ENCODE measurements at regions not wholly inside any gene's neighbourhood (a gene's known extent, or its start where the extent isn't known, plus 50 kb on each side); places are given as distances from the start of the nearest gene placed in this dataset.

DNA sequence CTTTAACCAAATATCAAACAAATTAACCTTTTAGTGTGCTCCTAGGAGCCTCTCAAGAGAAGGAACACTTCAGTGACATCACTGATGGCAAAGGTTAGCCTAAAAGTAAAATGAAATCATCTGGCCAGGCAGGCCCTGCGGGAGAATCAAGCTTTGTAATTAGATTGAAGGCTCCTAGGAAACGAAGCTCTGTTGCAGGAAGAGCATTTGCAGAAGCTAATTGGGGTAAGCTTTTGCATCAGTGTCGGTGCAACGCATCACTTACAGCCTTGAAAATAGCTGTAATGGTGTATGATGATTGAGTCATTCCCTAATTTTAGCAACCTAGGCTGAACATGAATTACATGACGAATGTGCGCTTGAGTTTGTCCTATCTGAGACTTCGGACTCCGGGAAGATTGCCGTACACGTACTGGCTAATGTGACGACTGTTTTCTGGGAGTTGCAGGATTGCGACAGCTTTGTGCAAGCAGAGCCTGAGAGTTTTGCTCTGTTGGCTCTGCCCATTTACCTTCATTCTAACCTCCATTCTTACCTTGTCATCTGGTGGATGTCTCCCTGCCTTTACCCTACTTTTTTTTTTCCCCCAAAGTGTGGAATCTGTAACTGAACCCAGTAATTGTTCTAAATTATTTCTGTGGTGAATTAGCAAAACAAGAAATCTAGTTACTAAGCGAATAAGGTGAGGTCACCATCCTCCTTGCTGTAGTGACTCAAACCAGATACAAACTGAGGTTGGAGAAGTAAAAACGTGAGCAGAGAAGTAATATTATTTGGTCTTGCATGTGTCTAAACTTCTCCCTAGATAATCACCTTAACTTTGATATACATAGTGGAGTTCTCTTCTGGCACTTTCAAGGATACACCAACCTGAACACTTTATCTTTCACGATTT lies 675.9 kb upstream of the CITED2 start:
- no peaks in the 10 kb centered on the region for H3K9me3 ChIP-seq (ENCODE audit: control insufficient read depth in 2 of 2, low read length in 2 of 2)
- Mint-ChIP-seq H3K9me3 (peaks cover 0 to 4% (median 0%) of the 10 kb centered on the region in 7 donors), H3K27me3 (no peaks in the 10 kb centered on the region), H3K36me3 (no peaks in the 10 kb centered on the region), H3K27ac (no peak overlapping the region), H3K4me3 (no peak overlapping the region), H3K4me1 (no peaks in the 10 kb centered on the region)
- no peaks in the 10 kb centered on the region for H3K36me3 ChIP-seq (ENCODE audit: control insufficient read depth, insufficient read depth, low read length)
- no peak for ATAC-seq (ENCODE audit: low read depth in 2 of 2)
- H3K4me1 ChIP-seq (ENCODE audit: control insufficient read depth, insufficient read depth, low read length, poor library complexity, severe bottlenecking): no peaks in the 10 kb centered on the region
- H3K27me3 ChIP-seq (ENCODE audit: control insufficient read depth, insufficient read depth, low read length): no peaks in the 10 kb centered on the region
- no peak overlapping the region for H3K27ac ChIP-seq (ENCODE audit: insufficient read depth, low read length, poor library complexity, severe bottlenecking)
- no peak overlapping the region for H3K4me3 ChIP-seq (ENCODE audit: low read depth, low read length)
- no peak for DNase-seq

DNA sequence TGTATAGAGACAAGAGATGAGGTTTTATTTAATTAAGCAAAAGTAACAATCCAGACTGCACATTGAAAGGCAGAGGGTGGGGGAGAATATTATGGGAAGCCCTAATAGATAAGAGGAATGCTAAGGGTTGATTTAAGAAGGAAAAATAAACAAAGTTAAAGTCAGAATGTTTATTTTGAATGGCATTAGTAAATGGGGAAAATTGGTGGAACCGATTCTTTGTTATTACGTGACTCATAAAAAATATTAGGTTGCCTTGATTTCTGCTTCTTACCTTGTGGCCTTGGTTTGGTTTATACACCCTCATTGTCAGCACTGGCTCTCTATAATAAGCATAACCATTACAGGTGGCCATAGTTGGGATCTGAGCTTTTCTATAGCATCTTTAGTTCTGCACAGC lies 674.8 kb upstream of the CITED2 start:
- Mint-ChIP-seq H3K9me3 (peaks cover 0 to 1% (median 0%) of the 10 kb centered on the region in 7 donors), H3K27ac (no peak overlapping the region), H3K4me3 (no peak overlapping the region), H3K36me3 (no peaks in the 10 kb centered on the region), H3K4me1 (no peaks in the 10 kb centered on the region), H3K27me3 (no peaks in the 10 kb centered on the region)
- Histone ChIP-seq H3K4me1 (ENCODE audit: control insufficient read depth, insufficient read depth, low read length, poor library complexity, severe bottlenecking) (no peaks in the 10 kb centered on the region), H3K9me3 (ENCODE audit: control insufficient read depth in 2 of 2, low read length in 2 of 2) (no peaks in the 10 kb centered on the region), H3K27ac (ENCODE audit: insufficient read depth, low read length, poor library complexity, severe bottlenecking) (no peak overlapping the region), H3K4me3 (ENCODE audit: low read depth, low read length) (no peak overlapping the region), H3K27me3 (ENCODE audit: control insufficient read depth, insufficient read depth, low read length) (no peaks in the 10 kb centered on the region), H3K36me3 (ENCODE audit: control insufficient read depth, insufficient read depth, low read length) (no peaks in the 10 kb centered on the region)
- DNase-seq (no peak), ATAC-seq (ENCODE audit: low read depth in 2 of 2) (no peak)

DNA sequence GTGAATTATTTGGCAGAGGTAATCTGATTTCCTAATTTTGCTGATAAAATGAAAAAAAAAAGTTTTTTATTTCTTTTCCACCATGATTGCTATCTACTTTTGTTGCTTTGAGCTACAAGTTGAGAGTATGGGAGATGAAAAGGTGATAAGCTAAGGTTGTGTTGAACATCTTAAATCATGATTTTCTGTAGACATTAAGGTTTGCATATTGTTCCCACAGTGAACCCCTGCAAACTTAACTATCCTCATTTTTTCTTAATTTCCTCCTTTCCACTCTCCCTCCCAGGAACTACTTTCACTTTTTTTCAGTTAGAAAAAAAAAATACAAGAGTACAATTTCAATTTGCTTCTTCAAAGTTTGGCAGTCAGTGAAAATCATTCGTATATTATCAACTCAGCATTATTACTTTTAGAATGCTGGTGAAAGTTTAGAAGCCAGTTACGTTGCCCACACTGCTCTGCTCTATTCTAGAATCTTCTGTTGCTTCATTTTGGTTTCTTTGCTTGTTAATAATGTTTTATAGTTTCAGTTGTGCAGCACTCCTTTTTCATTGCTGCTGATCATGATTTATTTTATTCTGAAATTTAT lies 673.8 kb upstream of the CITED2 start:
- ATAC-seq (ENCODE audit: low read depth in 2 of 2) (no peak), DNase-seq (no peak)
- Histone ChIP-seq H3K27me3 (ENCODE audit: control insufficient read depth, insufficient read depth, low read length) (no peaks in the 10 kb centered on the region), H3K4me1 (ENCODE audit: control insufficient read depth, insufficient read depth, low read length, poor library complexity, severe bottlenecking) (no peaks in the 10 kb centered on the region), H3K9me3 (ENCODE audit: control insufficient read depth in 2 of 2, low read length in 2 of 2) (no peaks in the 10 kb centered on the region), H3K27ac (ENCODE audit: insufficient read depth, low read length, poor library complexity, severe bottlenecking) (no peak overlapping the region), H3K4me3 (ENCODE audit: low read depth, low read length) (no peak overlapping the region), H3K36me3 (ENCODE audit: control insufficient read depth, insufficient read depth, low read length) (no peaks in the 10 kb centered on the region)
- no peaks in the 10 kb centered on the region for H3K36me3 Mint-ChIP-seq
- no peaks in the 10 kb centered on the region for H3K27me3 Mint-ChIP-seq
- H3K4me1 Mint-ChIP-seq: no peaks in the 10 kb centered on the region
- H3K9me3 Mint-ChIP-seq: peaks cover 0 to 1% (median 0%) of the 10 kb centered on the region in 7 donors
- H3K27ac Mint-ChIP-seq: no peak overlapping the region
- no peak overlapping the region for H3K4me3 Mint-ChIP-seq

DNA sequence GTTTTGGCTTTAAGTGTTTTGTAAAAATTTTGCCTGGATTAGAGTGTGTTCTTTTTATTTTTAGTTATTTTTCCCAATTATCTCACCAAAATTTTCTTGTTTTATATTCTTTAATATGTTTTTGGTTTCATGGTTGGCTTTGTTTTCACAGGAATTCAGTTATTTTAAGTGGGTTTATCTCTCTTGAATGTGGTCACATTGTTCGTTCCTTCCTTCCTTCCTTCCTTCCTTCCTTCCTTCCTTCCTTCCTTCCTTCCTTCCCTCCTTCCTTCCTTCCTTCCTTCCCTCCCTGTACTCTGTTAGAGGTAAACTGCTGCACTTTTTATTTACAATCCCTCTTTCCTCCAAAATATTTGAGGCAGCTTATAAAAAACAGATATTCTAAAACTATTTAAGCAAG lies 672.9 kb upstream of the CITED2 start:
- H3K27ac ChIP-seq (ENCODE audit: insufficient read depth, low read length, poor library complexity, severe bottlenecking): no peak overlapping the region
- no peaks in the 10 kb centered on the region for H3K9me3 ChIP-seq (ENCODE audit: control insufficient read depth in 2 of 2, low read length in 2 of 2)
- Mint-ChIP-seq H3K9me3 (peaks cover 0 to 1% (median 0%) of the 10 kb centered on the region in 7 donors), H3K27ac (no peak overlapping the region), H3K4me3 (no peak overlapping the region), H3K36me3 (no peaks in the 10 kb centered on the region), H3K27me3 (no peaks in the 10 kb centered on the region), H3K4me1 (no peaks in the 10 kb centered on the region)
- DNase-seq (no peak), ATAC-seq (ENCODE audit: low read depth in 2 of 2) (no peak)
- no peaks in the 10 kb centered on the region for H3K4me1 ChIP-seq (ENCODE audit: control insufficient read depth, insufficient read depth, low read length, poor library complexity, severe bottlenecking)
- no peaks in the 10 kb centered on the region for H3K27me3 ChIP-seq (ENCODE audit: control insufficient read depth, insufficient read depth, low read length)
- no peaks in the 10 kb centered on the region for H3K36me3 ChIP-seq (ENCODE audit: control insufficient read depth, insufficient read depth, low read length)
- no peak overlapping the region for H3K4me3 ChIP-seq (ENCODE audit: low read depth, low read length)

DNA sequence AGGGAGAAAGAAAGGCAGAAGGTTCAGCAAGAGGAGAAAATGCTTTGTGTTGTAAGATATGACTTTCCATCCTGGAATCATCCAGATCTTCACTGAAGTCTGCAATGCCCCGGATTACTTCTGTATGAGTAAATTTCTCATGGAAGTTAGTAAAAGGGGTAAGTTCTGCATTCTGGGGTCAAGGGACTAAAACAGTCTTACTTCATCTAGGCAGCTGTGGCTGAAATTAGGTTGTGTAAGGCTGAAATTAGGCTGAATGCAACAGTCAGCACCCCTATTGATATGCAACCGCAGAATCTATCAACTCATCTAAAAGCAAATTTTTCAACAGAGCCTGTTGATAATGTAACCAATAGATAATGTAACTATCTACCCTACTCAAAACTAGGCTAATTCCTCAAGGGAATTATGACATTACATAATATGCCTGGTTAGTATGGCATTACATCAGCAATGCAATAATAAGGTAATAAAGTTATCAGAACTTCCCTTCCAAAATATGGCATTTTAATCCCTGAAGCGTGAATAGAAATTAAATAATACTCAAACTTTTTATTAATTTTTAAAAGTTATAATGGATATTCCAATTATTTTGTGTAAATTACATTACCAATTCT lies 671.7 kb upstream of the CITED2 start:
- H3K9me3 Mint-ChIP-seq: peaks cover 0 to 1% (median 0%) of the 10 kb centered on the region in 7 donors
- H3K4me3 Mint-ChIP-seq: no peak overlapping the region
- H3K27ac ChIP-seq (ENCODE audit: insufficient read depth, low read length, poor library complexity, severe bottlenecking): no peak overlapping the region
- no peak overlapping the region for H3K4me3 ChIP-seq (ENCODE audit: low read depth, low read length)
- no peaks in the 10 kb centered on the region for H3K36me3 ChIP-seq (ENCODE audit: control insufficient read depth, insufficient read depth, low read length)
- ATAC-seq (ENCODE audit: low read depth in 2 of 2) (no peak), DNase-seq (no peak)
- no peaks in the 10 kb centered on the region for H3K27me3 ChIP-seq (ENCODE audit: control insufficient read depth, insufficient read depth, low read length)
- no peaks in the 10 kb centered on the region for H3K4me1 Mint-ChIP-seq
- H3K36me3 Mint-ChIP-seq: no peaks in the 10 kb centered on the region
- H3K9me3 ChIP-seq (ENCODE audit: control insufficient read depth in 2 of 2, low read length in 2 of 2): no peaks in the 10 kb centered on the region
- no peaks in the 10 kb centered on the region for H3K4me1 ChIP-seq (ENCODE audit: control insufficient read depth, insufficient read depth, low read length, poor library complexity, severe bottlenecking)
- no peaks in the 10 kb centered on the region for H3K27me3 Mint-ChIP-seq
- no peak overlapping the region for H3K27ac Mint-ChIP-seq

DNA sequence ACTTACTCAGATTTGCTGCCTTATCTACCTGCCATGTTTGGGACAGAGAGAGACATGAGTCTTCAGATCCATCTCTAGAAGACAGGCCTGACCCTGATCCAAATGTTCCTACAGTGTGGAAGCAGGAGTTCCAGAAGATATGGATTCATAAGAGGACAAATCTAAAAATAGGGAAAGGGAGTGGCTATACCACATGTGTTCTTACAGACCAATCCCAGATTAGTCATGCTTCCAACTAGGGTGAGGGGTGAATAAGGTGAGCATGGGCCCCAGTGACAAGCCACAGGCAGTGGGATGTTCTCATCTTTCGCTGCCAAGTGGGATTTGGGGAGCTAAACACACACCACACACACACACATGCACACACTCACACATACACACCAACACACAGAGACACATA lies 670.7 kb upstream of the CITED2 start:
- Histone ChIP-seq H3K27ac (ENCODE audit: insufficient read depth, low read length, poor library complexity, severe bottlenecking) (no peak overlapping the region), H3K4me1 (ENCODE audit: control insufficient read depth, insufficient read depth, low read length, poor library complexity, severe bottlenecking) (no peaks in the 10 kb centered on the region), H3K9me3 (ENCODE audit: control insufficient read depth in 2 of 2, low read length in 2 of 2) (no peaks in the 10 kb centered on the region), H3K4me3 (ENCODE audit: low read depth, low read length) (no peak overlapping the region), H3K36me3 (ENCODE audit: control insufficient read depth, insufficient read depth, low read length) (no peaks in the 10 kb centered on the region), H3K27me3 (ENCODE audit: control insufficient read depth, insufficient read depth, low read length) (no peaks in the 10 kb centered on the region)
- ATAC-seq (ENCODE audit: low read depth in 2 of 2) (no peak), DNase-seq (no peak)
- H3K27ac Mint-ChIP-seq: no peak overlapping the region
- H3K4me1 Mint-ChIP-seq: no peaks in the 10 kb centered on the region
- peaks cover 0 to 1% (median 0%) of the 10 kb centered on the region in 7 donors for H3K9me3 Mint-ChIP-seq
- no peaks in the 10 kb centered on the region for H3K27me3 Mint-ChIP-seq
- H3K4me3 Mint-ChIP-seq: no peak overlapping the region
- H3K36me3 Mint-ChIP-seq: no peaks in the 10 kb centered on the region

DNA sequence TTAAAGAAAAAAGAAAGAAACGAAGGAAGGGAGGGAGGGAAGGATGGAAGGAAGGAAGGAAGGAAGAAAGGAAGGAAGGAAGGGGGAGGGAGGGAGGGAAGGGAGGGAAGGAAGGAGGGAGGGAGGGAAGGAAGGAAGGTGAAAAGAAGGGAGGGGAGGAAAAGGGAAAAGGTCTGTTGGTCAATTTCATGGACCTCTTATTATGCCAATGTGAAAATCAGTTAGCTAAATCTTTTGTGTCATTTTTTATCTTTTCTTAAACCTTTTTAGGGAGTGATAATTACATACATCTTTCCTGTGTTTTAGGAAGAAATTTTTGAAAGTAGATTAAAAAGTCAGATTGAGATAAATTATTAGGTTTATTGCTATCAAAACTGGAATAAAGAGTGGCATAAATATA lies 670.2 kb upstream of the CITED2 start:
- Mint-ChIP-seq H3K27ac (no peak overlapping the region), H3K27me3 (no peaks in the 10 kb centered on the region), H3K4me3 (no peak overlapping the region), H3K36me3 (no peaks in the 10 kb centered on the region), H3K4me1 (no peaks in the 10 kb centered on the region), H3K9me3 (peaks cover 0 to 1% (median 0%) of the 10 kb centered on the region in 7 donors)
- H3K36me3 ChIP-seq (ENCODE audit: control insufficient read depth, insufficient read depth, low read length): no peaks in the 10 kb centered on the region
- no peak overlapping the region for H3K27ac ChIP-seq (ENCODE audit: insufficient read depth, low read length, poor library complexity, severe bottlenecking)
- no peak overlapping the region for H3K4me3 ChIP-seq (ENCODE audit: low read depth, low read length)
- DNase-seq: no peak
- no peaks in the 10 kb centered on the region for H3K27me3 ChIP-seq (ENCODE audit: control insufficient read depth, insufficient read depth, low read length)
- H3K9me3 ChIP-seq (ENCODE audit: control insufficient read depth in 2 of 2, low read length in 2 of 2): no peaks in the 10 kb centered on the region
- ATAC-seq (ENCODE audit: low read depth in 2 of 2): no peak
- H3K4me1 ChIP-seq (ENCODE audit: control insufficient read depth, insufficient read depth, low read length, poor library complexity, severe bottlenecking): no peaks in the 10 kb centered on the region

Data from CD4-positive, CD25-positive, alpha-beta regulatory T cell (primary cell).